ENCODE measurements at regions not wholly inside any gene's neighbourhood (a gene's known extent, or its start where the extent isn't known, plus 50 kb on each side); places are given as distances from the start of the nearest gene placed in this dataset.

DNA sequence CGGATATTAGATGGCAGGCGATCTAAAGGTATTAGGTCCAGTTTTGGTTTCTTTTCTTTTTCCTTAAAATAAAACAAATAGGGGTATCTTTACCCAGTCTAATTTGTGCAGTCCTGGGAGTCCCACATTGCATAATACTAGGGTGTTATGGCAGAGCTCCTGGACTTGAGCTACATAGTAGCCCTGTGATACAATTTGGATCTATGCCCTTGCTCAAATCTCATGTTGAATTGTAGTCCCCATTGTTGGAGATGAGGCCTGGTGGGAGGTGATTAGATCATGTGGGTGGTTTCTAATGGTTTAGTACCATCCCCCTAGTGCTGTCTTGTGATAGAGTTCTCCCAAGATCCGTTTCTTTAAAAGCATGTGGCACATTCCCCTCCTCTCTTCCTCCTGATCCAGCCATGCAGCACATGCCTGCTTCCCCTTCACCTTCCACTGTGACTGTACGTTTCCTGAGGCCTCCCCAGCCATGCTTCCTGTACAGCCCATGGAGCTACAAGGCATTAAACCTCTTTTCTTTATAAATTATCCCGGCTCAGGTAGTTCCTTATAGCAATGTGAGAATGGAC is 141.9 kb downstream of the RPS24 start:
- TF ChIP-seq, protein P1, sequence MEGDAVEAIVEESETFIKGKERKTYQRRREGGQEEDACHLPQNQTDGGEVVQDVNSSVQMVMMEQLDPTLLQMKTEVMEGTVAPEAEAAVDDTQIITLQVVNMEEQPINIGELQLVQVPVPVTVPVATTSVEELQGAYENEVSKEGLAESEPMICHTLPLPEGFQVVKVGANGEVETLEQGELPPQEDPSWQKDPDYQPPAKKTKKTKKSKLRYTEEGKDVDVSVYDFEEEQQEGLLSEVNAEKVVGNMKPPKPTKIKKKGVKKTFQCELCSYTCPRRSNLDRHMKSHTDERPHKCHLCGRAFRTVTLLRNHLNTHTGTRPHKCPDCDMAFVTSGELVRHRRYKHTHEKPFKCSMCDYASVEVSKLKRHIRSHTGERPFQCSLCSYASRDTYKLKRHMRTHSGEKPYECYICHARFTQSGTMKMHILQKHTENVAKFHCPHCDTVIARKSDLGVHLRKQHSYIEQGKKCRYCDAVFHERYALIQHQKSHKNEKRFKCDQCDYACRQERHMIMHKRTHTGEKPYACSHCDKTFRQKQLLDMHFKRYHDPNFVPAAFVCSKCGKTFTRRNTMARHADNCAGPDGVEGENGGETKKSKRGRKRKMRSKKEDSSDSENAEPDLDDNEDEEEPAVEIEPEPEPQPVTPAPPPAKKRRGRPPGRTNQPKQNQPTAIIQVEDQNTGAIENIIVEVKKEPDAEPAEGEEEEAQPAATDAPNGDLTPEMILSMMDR (IDR thresholded peaks at IDR 0.05) = no peak
- H3K9me3 ChIP-seq = no peaks in the 10 kb centered on the region
- peak in 1 of 4 donors; percentile 11 for DNase-seq
- intact Hi-C loops (cut with DNase I) = no loop called here
- no peaks in the 10 kb centered on the region for H3K36me3 ChIP-seq
- H3K4me1 ChIP-seq = no peaks in the 10 kb centered on the region
- no peak overlapping the region for H3K27ac ChIP-seq
- no peak for ATAC-seq
- no peaks in the 10 kb centered on the region for H3K27me3 ChIP-seq
- no peak overlapping the region for H3K4me3 ChIP-seq

DNA sequence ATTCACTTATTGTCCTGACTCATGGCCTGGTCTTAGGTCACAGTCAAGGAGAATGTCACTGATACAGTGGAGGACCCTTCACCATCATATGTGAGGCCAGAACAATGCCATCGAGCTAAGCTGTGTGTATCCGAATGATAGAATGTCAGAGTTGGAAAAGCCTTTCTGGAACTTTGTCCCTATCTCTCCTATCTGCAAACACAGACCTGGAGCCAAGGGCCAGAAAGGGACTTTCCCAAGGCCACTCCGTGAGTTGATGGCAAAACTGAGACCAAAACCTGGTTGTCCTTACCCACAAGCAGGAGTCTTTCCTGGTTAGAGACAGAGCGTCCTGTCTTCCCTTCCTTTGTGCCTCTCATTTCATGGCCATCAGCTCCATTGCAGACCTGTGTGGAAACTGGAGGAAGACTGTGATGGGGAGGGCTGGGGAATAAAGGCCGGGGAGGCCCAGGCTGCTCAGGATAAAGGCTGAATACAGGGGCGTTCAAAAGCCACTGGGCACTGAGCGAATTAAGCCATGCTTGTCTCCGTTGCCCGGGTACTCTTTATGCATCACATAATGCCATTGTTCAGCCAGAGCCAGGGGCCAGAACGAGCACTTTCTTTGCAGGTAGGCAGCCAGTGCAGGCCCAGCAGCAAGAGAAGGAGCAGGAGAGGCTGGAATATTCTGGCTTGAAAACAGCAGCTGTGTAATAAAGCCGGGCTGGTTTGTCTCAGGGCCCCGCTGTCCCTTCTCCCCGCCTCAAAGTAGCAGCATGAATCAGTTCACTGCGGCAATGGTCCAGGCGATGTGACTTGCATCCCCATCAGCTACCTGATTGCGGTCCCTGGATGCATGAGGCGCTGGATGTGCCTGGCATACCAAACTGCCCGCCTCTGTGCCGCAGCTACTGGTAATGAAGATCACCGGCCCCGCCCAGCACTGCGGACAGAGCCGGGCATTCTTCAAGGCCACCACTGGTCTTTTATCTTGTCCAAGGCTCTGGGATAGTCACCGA is 143.0 kb downstream of the RPS24 start:
- no peaks in the 10 kb centered on the region for H3K4me1 ChIP-seq
- no peak overlapping the region for H3K4me3 ChIP-seq
- H3K9me3 ChIP-seq = no peaks in the 10 kb centered on the region
- H3K36me3 ChIP-seq = no peaks in the 10 kb centered on the region
- H3K27ac ChIP-seq = no peak overlapping the region
- no peaks in the 10 kb centered on the region for H3K27me3 ChIP-seq
- ATAC-seq = no peak
- DNase-seq = peak in 1 of 4 donors; percentile 10
- intact Hi-C loops (cut with DNase I) = no loop called here
- TF ChIP-seq, protein P1 (IDR thresholded peaks at IDR 0.05) = no peak

DNA sequence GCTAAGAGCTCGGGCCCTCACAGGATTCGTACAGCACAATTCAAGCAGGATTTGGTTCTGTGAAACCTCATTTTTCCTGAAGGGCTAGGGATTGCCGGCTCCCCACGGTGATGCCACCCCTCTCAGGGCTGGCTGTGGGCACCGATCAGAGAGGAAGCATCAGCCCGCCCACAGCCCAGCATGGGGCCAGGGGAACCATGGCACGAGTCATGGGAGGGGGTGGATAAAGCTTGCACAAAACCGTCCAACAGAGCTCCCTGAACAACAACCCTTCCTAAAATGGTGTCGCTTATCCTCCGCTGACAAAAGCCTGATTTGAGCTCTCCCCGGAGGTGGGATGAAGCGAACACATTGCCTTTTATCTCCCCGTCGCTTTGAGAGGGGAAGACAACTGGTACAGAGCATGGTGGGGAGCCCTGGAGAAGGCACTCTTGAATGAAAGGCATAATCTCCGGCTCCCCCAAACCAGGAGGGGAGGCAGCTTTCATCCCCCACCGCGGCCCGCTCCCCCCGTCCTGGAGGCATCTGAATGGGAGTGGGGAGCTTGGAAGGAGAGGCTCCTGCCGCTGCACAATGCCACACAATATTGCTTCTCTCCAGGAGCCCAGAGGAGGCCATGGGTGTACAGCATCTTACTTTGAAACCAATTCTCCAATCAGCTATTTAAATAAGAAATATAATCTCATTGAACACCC is 144.0 kb downstream of the RPS24 start:
- no peaks in the 10 kb centered on the region for H3K36me3 ChIP-seq
- H3K9me3 ChIP-seq = no peaks in the 10 kb centered on the region
- TF ChIP-seq, protein P1 (IDR thresholded peaks at IDR 0.05) = no peak
- H3K27ac ChIP-seq = no peak overlapping the region
- no peaks in the 10 kb centered on the region for H3K27me3 ChIP-seq
- no peak overlapping the region for H3K4me3 ChIP-seq
- intact Hi-C loops (cut with DNase I) = no loop called here
- ATAC-seq = no peak
- peak in 1 of 4 donors; percentile 22 for DNase-seq
- no peaks in the 10 kb centered on the region for H3K4me1 ChIP-seq

DNA sequence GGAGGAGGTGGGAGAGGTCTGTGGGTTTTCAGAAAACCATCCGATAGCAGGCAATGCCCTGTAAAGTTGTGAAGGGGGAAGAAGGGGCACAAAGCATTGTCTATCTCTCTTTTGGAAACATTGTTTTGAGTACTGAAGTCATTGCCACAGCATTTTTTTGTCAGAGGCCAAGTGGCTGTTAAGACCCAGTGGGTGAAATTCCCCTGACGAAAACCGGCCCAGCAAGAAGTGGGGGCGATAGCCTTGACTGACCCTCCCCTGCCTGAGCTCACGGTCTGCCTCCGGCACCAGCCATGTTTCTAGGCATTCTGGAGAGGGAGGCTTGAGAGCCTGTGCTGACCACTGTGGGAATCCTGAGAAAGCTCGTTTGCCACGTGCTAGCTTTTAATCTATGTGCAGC is 144.7 kb downstream of the RPS24 start:
- Histone ChIP-seq H3K4me3 (no peak overlapping the region), H3K27ac (no peak overlapping the region), H3K4me1 (no peaks in the 10 kb centered on the region), H3K36me3 (no peaks in the 10 kb centered on the region), H3K27me3 (no peaks in the 10 kb centered on the region), H3K9me3 (no peaks in the 10 kb centered on the region)
- TF ChIP-seq, protein P1 (IDR thresholded peaks at IDR 0.05) = no peak
- peak in 2 of 4 donors; percentile 33 to 44 for DNase-seq
- intact Hi-C loops (cut with DNase I) = no loop called here
- peak; percentile 46 for ATAC-seq

DNA sequence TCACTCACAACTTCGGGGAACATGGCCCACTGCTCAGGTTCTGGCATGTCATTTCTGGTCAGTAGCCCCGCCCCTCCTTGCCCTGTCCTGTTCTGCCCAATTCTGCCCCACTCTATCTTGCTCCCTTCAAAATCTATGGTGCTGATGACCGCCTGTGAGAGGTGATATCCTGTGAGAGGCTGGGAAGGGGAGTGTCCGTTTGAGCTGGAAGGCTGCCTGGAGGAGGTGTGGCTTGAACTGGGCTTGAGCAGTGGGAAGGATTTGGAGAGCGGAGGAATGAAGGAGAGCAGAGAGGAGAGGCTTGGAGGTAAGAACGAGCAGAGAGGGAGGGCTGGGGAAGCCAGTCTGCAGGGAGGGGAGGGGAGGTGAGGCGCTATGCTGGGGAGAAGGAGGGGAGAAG is 145.3 kb downstream of the RPS24 start:
- Histone ChIP-seq H3K27me3 (no peaks in the 10 kb centered on the region), H3K27ac (no peak overlapping the region), H3K4me1 (no peaks in the 10 kb centered on the region), H3K9me3 (no peaks in the 10 kb centered on the region), H3K36me3 (no peaks in the 10 kb centered on the region), H3K4me3 (no peak overlapping the region)
- ATAC-seq = peak; percentile 92
- TF ChIP-seq, protein P1 (IDR thresholded peaks at IDR 0.05) = no peak
- peak in 3 of 4 donors; percentile 55 to 77 (median 77) for DNase-seq
- intact Hi-C loops (cut with DNase I) = no loop called here

Data from left lung (tissue), 4 donors.